HCEC 1CT (cell line): ENCODE measurements at regions not wholly inside any gene's neighbourhood (a gene's known extent, or its start where the extent isn't known, plus 50 kb on each side); places are given as distances from the start of the nearest gene placed in this dataset.

ENCODE experiments used
- DNase-seq: peaks from one replicate; pipeline ENCODE4 v3.0.0-alpha.2; 2017

GRCh38 chr3:174791161-174791560, 68.0 kb upstream of the NAALADL2 start:
- no peak for DNase-seq

GRCh38 chr3:174792864-174793263, 66.3 kb upstream of the NAALADL2 start:
- DNase-seq, result no peak
